BLaER1 (cell line): ENCODE measurements at regions not wholly inside any gene's neighbourhood (a gene's known extent, or its start where the extent isn't known, plus 50 kb on each side); places are given as distances from the start of the nearest gene placed in this dataset.

Experiments
- H3K27ac ChIP-seq: shearing (Covaris generic); formaldehyde crosslinking; 2 replicates; pipeline ENCODE4 v1.8.1; 2022
- H3K27me3 ChIP-seq: shearing (Covaris generic); formaldehyde crosslinking; 2 replicates; pipeline ENCODE4 v1.8.1; 2022
- H3K36me3 ChIP-seq: shearing (Covaris generic); formaldehyde crosslinking; 2 replicates; pipeline ENCODE4 v1.8.1; 2022
- H3K4me1 ChIP-seq: shearing (Covaris generic); formaldehyde crosslinking; 2 replicates; pipeline ENCODE4 v1.8.1; 2022
- H3K4me2 ChIP-seq: shearing (Covaris generic); formaldehyde crosslinking; 2 replicates; pipeline ENCODE4 v1.8.1; 2022
- H3K4me3 ChIP-seq: shearing (Covaris generic); formaldehyde crosslinking; 2 replicates; pipeline ENCODE4 v1.8.1; 2022
- H3K9ac ChIP-seq: shearing (Covaris generic); formaldehyde crosslinking; 2 replicates; pipeline ENCODE4 v1.8.1; 2022
- H3K9me3 ChIP-seq: shearing (Covaris generic); formaldehyde crosslinking; 2 replicates; pipeline ENCODE4 v1.8.1; 2022
- H4K20me1 ChIP-seq: shearing (Covaris generic); formaldehyde crosslinking; 2 replicates; pipeline ENCODE4 v1.8.1; 2022
- Cebpa-rat ChIP-seq: shearing (Covaris generic); IDR thresholded peaks from 2 replicates; pipeline ENCODE4 v1.8.1; 2022

GRCh38 chr22:27641049-27641795 lies 160.3 kb downstream of the MN1 start:
- Histone ChIP-seq H3K4me3 (no peak overlapping the region), H3K9me3 (no peaks in the 10 kb centered on the region), H3K9ac (no peak overlapping the region), H3K36me3 (no peaks in the 10 kb centered on the region), H3K4me1 (peaks cover 52% of the 10 kb centered on the region), H3K27me3 (no peaks in the 10 kb centered on the region), H3K4me2 (peak overlapping the region; percentile 21), H4K20me1 (no peaks in the 10 kb centered on the region), H3K27ac (no peak overlapping the region; the same call in 1 of the 2 replicates)
- no peak for TF ChIP-seq Cebpa-rat

GRCh38 chr22:27642104-27642800 lies 159.3 kb downstream of the MN1 start:
- no peaks in the 10 kb centered on the region for H3K27me3 ChIP-seq
- H3K4me2 ChIP-seq, result no peak overlapping the region
- no peaks in the 10 kb centered on the region for H4K20me1 ChIP-seq
- H3K9ac ChIP-seq, result no peak overlapping the region
- no peaks in the 10 kb centered on the region for H3K36me3 ChIP-seq
- peaks cover 41% of the 10 kb centered on the region for H3K4me1 ChIP-seq
- no peaks in the 10 kb centered on the region for H3K9me3 ChIP-seq
- H3K4me3 ChIP-seq, result no peak overlapping the region
- no peak for TF ChIP-seq Cebpa-rat
- no peak overlapping the region for H3K27ac ChIP-seq

DNA sequence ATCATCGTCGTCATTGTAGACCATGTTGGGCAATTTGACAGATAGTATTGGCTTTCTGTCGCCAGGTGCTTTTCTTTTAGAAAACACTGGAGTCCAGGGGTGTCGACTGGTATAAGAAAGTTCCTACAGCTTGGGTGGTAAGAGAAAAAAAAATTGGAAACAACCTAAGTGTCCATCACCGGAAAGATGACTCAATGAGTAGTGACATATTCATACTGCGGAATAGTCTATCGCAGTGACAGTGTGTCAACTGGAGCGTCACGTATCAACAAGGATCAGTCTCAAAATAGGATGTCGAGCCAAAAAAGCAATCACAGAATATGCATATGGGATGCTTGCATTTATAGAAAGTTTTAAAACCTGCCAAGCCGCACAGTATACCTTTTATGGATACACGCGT lies 157.6 kb downstream of the MN1 start:
- H3K9ac ChIP-seq, result no peak overlapping the region
- H3K4me2 ChIP-seq, result no peak overlapping the region
- H3K36me3 ChIP-seq, result no peaks in the 10 kb centered on the region
- H3K27ac ChIP-seq, result no peak overlapping the region
- H3K4me1 ChIP-seq, result peaks cover 25% of the 10 kb centered on the region
- no peak overlapping the region for H3K4me3 ChIP-seq
- no peaks in the 10 kb centered on the region for H3K27me3 ChIP-seq
- H3K9me3 ChIP-seq, result no peaks in the 10 kb centered on the region
- no peak for TF ChIP-seq Cebpa-rat
- no peaks in the 10 kb centered on the region for H4K20me1 ChIP-seq

- Histone ChIP-seq H3K27ac (no peak overlapping the region), H3K4me2 (no peak overlapping the region), H3K4me3 (no peak overlapping the region), H3K9me3 (no peaks in the 10 kb centered on the region), H3K36me3 (no peaks in the 10 kb centered on the region), H3K4me1 (peaks cover 18% of the 10 kb centered on the region), H3K27me3 (no peaks in the 10 kb centered on the region), H4K20me1 (no peaks in the 10 kb centered on the region), H3K9ac (no peak overlapping the region)
- TF ChIP-seq Cebpa-rat, result no peak
Measured at GRCh38 chr22:27644566-27644965, 157.0 kb downstream of the MN1 start.

GRCh38 chr22:27647540-27647939 lies 154.0 kb downstream of the MN1 start:
- Histone ChIP-seq H3K27me3 (no peaks in the 10 kb centered on the region), H3K4me1 (no peaks in the 10 kb centered on the region), H4K20me1 (no peaks in the 10 kb centered on the region), H3K4me2 (no peak overlapping the region), H3K27ac (no peak overlapping the region), H3K36me3 (no peaks in the 10 kb centered on the region), H3K9ac (no peak overlapping the region), H3K9me3 (no peaks in the 10 kb centered on the region), H3K4me3 (no peak overlapping the region)
- no peak for TF ChIP-seq Cebpa-rat

DNA sequence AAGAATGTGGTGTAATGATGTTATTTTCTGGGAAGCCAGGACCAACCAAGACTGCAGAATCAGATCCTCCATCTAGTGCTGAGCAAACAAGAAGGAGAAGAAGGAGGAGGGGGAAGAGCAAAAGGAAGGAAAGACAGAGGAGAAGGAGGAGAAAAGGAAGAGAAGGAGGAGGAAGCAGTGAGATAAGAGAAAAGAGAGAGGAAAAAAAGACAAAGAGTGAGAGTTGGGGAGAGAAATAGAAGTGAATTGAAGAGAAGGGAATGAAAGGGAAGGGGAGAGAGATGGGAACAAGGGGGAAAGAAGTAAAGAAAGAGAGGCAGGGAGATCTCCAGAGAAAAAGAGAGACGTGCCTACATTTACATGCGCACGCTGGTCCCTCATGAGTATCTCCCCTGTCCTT lies 153.5 kb downstream of the MN1 start:
- Histone ChIP-seq H3K4me2 (no peak overlapping the region), H3K27me3 (no peaks in the 10 kb centered on the region), H3K9me3 (no peaks in the 10 kb centered on the region), H3K27ac (no peak overlapping the region), H3K9ac (no peak overlapping the region), H4K20me1 (no peaks in the 10 kb centered on the region), H3K4me1 (no peaks in the 10 kb centered on the region), H3K36me3 (no peaks in the 10 kb centered on the region), H3K4me3 (no peak overlapping the region)
- TF ChIP-seq Cebpa-rat, result no peak

- Histone ChIP-seq H3K36me3 (no peaks in the 10 kb centered on the region), H3K27me3 (no peaks in the 10 kb centered on the region), H3K4me1 (no peaks in the 10 kb centered on the region), H3K4me2 (no peak overlapping the region), H3K4me3 (no peak overlapping the region), H3K9me3 (no peaks in the 10 kb centered on the region), H4K20me1 (no peaks in the 10 kb centered on the region), H3K9ac (no peak overlapping the region), H3K27ac (no peak overlapping the region)
- TF ChIP-seq Cebpa-rat, result no peak
Measured at GRCh38 chr22:27648853-27649252, 152.7 kb downstream of the MN1 start.

DNA sequence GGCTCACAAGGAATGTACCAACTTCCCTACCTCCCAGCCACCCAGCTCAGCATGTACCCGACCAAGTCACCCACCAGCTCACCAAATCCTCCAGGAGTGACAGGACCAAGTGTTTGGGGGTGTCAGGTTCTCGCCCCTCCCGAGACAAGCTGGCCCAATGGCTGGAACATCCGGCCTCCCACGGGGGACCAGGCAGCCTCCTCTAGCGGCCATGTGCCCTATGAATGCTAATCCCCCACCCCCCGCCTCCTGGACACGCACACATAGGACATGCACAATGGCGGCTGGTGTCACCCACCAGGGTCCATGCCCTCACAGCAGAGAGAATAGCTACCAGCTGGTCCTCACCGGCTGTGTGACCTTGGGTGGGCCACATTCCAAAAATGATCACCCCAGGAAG lies 151.0 kb downstream of the MN1 start:
- peaks cover 5% of the 10 kb centered on the region; the same call in 1 of the 2 replicates for H3K4me1 ChIP-seq
- no peaks in the 10 kb centered on the region for H4K20me1 ChIP-seq
- TF ChIP-seq Cebpa-rat, result no peak
- no peak overlapping the region for H3K4me3 ChIP-seq
- H3K4me2 ChIP-seq, result no peak overlapping the region
- no peak overlapping the region for H3K9ac ChIP-seq
- H3K27me3 ChIP-seq, result no peaks in the 10 kb centered on the region
- no peak overlapping the region for H3K27ac ChIP-seq
- no peaks in the 10 kb centered on the region for H3K9me3 ChIP-seq
- H3K36me3 ChIP-seq, result no peaks in the 10 kb centered on the region

GRCh38 chr22:27650985-27651384 lies 150.6 kb downstream of the MN1 start:
- Histone ChIP-seq H3K9me3 (no peaks in the 10 kb centered on the region), H3K27ac (no peak overlapping the region), H3K9ac (no peak overlapping the region), H3K27me3 (no peaks in the 10 kb centered on the region), H3K4me1 (peaks cover 5% of the 10 kb centered on the region; the same call in 1 of the 2 replicates), H4K20me1 (no peaks in the 10 kb centered on the region), H3K4me3 (no peak overlapping the region), H3K4me2 (no peak overlapping the region), H3K36me3 (no peaks in the 10 kb centered on the region)
- no peak for TF ChIP-seq Cebpa-rat

GRCh38 chr22:27651486-27651885 lies 150.1 kb downstream of the MN1 start:
- Histone ChIP-seq H3K27ac (no peak overlapping the region), H3K9me3 (peaks cover 4% of the 10 kb centered on the region; the same call in 1 of the 2 replicates), H3K4me1 (peaks cover 5% of the 10 kb centered on the region; the same call in 1 of the 2 replicates), H3K27me3 (no peaks in the 10 kb centered on the region), H3K4me3 (no peak overlapping the region), H4K20me1 (no peaks in the 10 kb centered on the region), H3K4me2 (no peak overlapping the region), H3K36me3 (no peaks in the 10 kb centered on the region), H3K9ac (no peak overlapping the region)
- TF ChIP-seq Cebpa-rat, result no peak
